H1 (cell line): ENCODE measurements at regions not wholly inside any gene's neighbourhood (a gene's known extent, or its start where the extent isn't known, plus 50 kb on each side); places are given as distances from the start of the nearest gene placed in this dataset.
A peak's percentile ranks its signal among the peaks of the same experiment; 100 is the strongest.

Experiments
- CTCF ChIA-PET: fragments of 300-600 bp; sonication (Branson Sonifier 250); formaldehyde crosslinking; loops from one replicate; lab custom pipeline; 2021; ENCODE audit not compliant: partially characterized antibody; lab: Charles Lee
- POLR2A ChIA-PET: fragments of 300-600 bp; sonication (Branson Sonifier 250); formaldehyde crosslinking; loops from one replicate; lab custom pipeline; 2021; ENCODE audit warnings: inconsistent platforms; ENCODE audit not compliant: partially characterized antibody; lab: Charles Lee
- DNase-seq, 2 experiments: peaks; one replicate each; pipeline versions ENCODE4 v3.0.0 to v3.0.0-alpha.2; 2010 to 2022; ENCODE audit warnings: low spot score in 2 of 2, low read depth in 1 of 2, mixed read lengths in 1 of 2
- FAIRE-seq: peaks from 2 replicates; lab custom pipeline; 2011; peaks lifted over from hg19 to GRCh38; lab: Jason Lieb, UNC
- H2AFZ ChIP-seq: 2 replicates; pipeline ENCODE4 v1.8.1; 2012; ENCODE audit warnings: low read length, inconsistent platforms
- H2AK5ac ChIP-seq: 2 replicates; pipeline ENCODE4 v1.6.1; 2013; ENCODE audit warnings: low read depth, low read length
- H2BK120ac ChIP-seq: replicated peaks from 2 replicates; pipeline ENCODE3; 2013; ENCODE audit warnings: low read depth, low read length, inconsistent platforms
- H2BK12ac ChIP-seq: 2 replicates; pipeline ENCODE4 v1.6.1; 2013; ENCODE audit warnings: low read depth, low read length
- H2BK15ac ChIP-seq: 2 replicates; pipeline ENCODE4 v1.6.1; 2013; ENCODE audit warnings: low read length
- H2BK20ac ChIP-seq: 2 replicates; pipeline ENCODE4 v1.6.1; 2013; ENCODE audit warnings: low read length
- H2BK5ac ChIP-seq: 2 replicates; pipeline ENCODE4 v1.6.1; 2013; ENCODE audit warnings: low read depth, low read length
- H3K14ac ChIP-seq: 2 replicates; pipeline ENCODE4 v1.6.1; 2013; ENCODE audit warnings: inconsistent platforms; ENCODE audit not compliant: insufficient read length
- H3K18ac ChIP-seq: 2 replicates; pipeline ENCODE4 v1.6.1; 2013; ENCODE audit warnings: low read length; ENCODE audit errors: extremely low read depth
- H3K23ac ChIP-seq: 2 replicates; pipeline ENCODE4 v1.6.1; 2013; ENCODE audit warnings: inconsistent platforms; ENCODE audit not compliant: insufficient read length
- H3K23me2 ChIP-seq: 2 replicates; pipeline ENCODE4 v1.6.1; 2013; ENCODE audit warnings: low read depth, low read length
- H3K27ac ChIP-seq: 2 replicates; pipeline ENCODE4 v1.6.1; 2011; ENCODE audit warnings: low read depth, low read length, inconsistent platforms
- H3K27me3 ChIP-seq, 4 experiments: replicated peaks in 1 of 4; 1 replicate in 1 of 4; 2 replicates in 3 of 4; pipeline versions ENCODE4 v1.6.1 to v1.8.1; 2011 to 2013; ENCODE audit warnings: low read length in 3 of 4, mild to moderate bottlenecking in 3 of 4, inconsistent platforms in 2 of 4, mixed read lengths in 2 of 4, moderate library complexity in 1 of 4; ENCODE audit not compliant: control insufficient read depth in 3 of 4, insufficient read depth in 3 of 4; ENCODE audit errors: extremely low read depth in 1 of 4
- H3K36me3 ChIP-seq, 4 experiments: 2 replicates each; pipeline versions ENCODE4 v1.6.1 to v1.8.1; 2011 to 2013; ENCODE audit warnings: mild to moderate bottlenecking in 4 of 4, low read length in 3 of 4, moderate library complexity in 2 of 4, control low read depth in 1 of 4, inconsistent platforms in 1 of 4; ENCODE audit not compliant: insufficient read depth in 4 of 4, control insufficient read depth in 2 of 4
- H3K4ac ChIP-seq: replicated peaks from 2 replicates; pipeline ENCODE3; 2013; ENCODE audit warnings: low read length, low read depth, mixed read lengths, inconsistent platforms; ENCODE audit not compliant: insufficient read length
- H3K4me1 ChIP-seq, 4 experiments: replicated peaks in 1 of 4; 1 replicate in 1 of 4; 2 replicates in 3 of 4; pipeline versions ENCODE4 v1.6.1 to v1.8.1; 2011 to 2013; ENCODE audit warnings: low read length in 3 of 4, inconsistent platforms in 2 of 4, mixed read lengths in 1 of 4; ENCODE audit not compliant: insufficient read depth in 4 of 4, control insufficient read depth in 3 of 4
- H3K4me2 ChIP-seq, 2 experiments: 2 replicates each; pipeline versions ENCODE4 v1.6.1 to v1.8.1; 2011 to 2013; ENCODE audit warnings: low read depth in 2 of 2, low read length in 2 of 2, control low read depth in 1 of 2, inconsistent platforms in 1 of 2, mild to moderate bottlenecking in 1 of 2; ENCODE audit not compliant: insufficient read depth in 1 of 2
- H3K4me3 ChIP-seq, 4 experiments: fragments of 200-600, 300-600 bp in 1 of 4; sonication (generic), shearing (Covaris generic), sonication (Bioruptor Twin) in 1 of 4; 2 replicates each; pipeline versions ENCODE4 v1.5.1 to v1.8.1; 2011 to 2016; ENCODE audit warnings: low read length in 4 of 4, low read depth in 3 of 4, control low read depth in 2 of 4, inconsistent platforms in 2 of 4, mild to moderate bottlenecking in 2 of 4, mixed read lengths in 1 of 4, moderate library complexity in 1 of 4; ENCODE audit not compliant: insufficient read depth in 2 of 4; ENCODE audit errors: extremely low read depth in 1 of 4
- H3K56ac ChIP-seq: replicated peaks from 2 replicates; pipeline ENCODE3; 2013; ENCODE audit warnings: low read depth, mild to moderate bottlenecking, mixed read lengths, low read length, inconsistent platforms; ENCODE audit not compliant: insufficient read length
- H3K79me1 ChIP-seq: 2 replicates; pipeline ENCODE4 v1.6.1; 2013; ENCODE audit warnings: low read depth, low read length, control low read depth
- H3K79me2 ChIP-seq, 2 experiments: 2 replicates each; pipeline versions ENCODE4 v1.6.1 to v1.8.1; 2012 to 2013; ENCODE audit warnings: low read length in 2 of 2, mild to moderate bottlenecking in 2 of 2, inconsistent platforms in 1 of 2; ENCODE audit not compliant: insufficient read depth in 2 of 2, control insufficient read depth in 1 of 2
- H3K9ac ChIP-seq, 4 experiments: replicated peaks in 1 of 4; 1 replicate in 1 of 4; 2 replicates in 3 of 4; pipeline versions ENCODE4 v1.6.1 to v1.8.1; 2011 to 2013; ENCODE audit warnings: low read depth in 3 of 4, low read length in 3 of 4, control low read depth in 2 of 4, mild to moderate bottlenecking in 2 of 4, moderate library complexity in 2 of 4, inconsistent platforms in 1 of 4; ENCODE audit errors: extremely low read depth in 1 of 4
- H3K9me3 ChIP-seq, 2 experiments: 2 replicates each; pipeline versions ENCODE4 v1.6.1 to v1.8.1; 2012 to 2013; ENCODE audit warnings: mild to moderate bottlenecking in 2 of 2, moderate library complexity in 2 of 2, control low read depth in 1 of 2, inconsistent platforms in 1 of 2, low read depth in 1 of 2, low read length in 1 of 2, mixed read lengths in 1 of 2; ENCODE audit not compliant: insufficient read depth in 2 of 2
- H4K20me1 ChIP-seq, 2 experiments: replicated peaks in 1 of 2; 2 replicates each; pipeline versions ENCODE3 to v1.8.1; 2011 to 2013; ENCODE audit warnings: inconsistent platforms in 2 of 2, low read length in 2 of 2, mild to moderate bottlenecking in 1 of 2; ENCODE audit not compliant: insufficient read depth in 2 of 2, control insufficient read depth in 1 of 2
- H4K5ac ChIP-seq: 2 replicates; pipeline ENCODE4 v1.6.1; 2013; ENCODE audit warnings: low read length, low read depth, mixed read lengths, inconsistent platforms; ENCODE audit not compliant: insufficient read length
- H4K8ac ChIP-seq: 2 replicates; pipeline ENCODE4 v1.8.0; 2013; ENCODE audit warnings: mild to moderate bottlenecking, moderate library complexity, low read length, inconsistent platforms; ENCODE audit not compliant: insufficient read depth; ENCODE audit errors: extremely low read depth
- H4K91ac ChIP-seq: replicated peaks from 2 replicates; pipeline ENCODE3; 2013; ENCODE audit warnings: low read length, mixed read lengths, inconsistent platforms; ENCODE audit not compliant: insufficient read length
- BRCA1 ChIP-seq: IDR thresholded peaks from 2 replicates; pipeline ENCODE4 v1.6.1; 2012; ENCODE audit warnings: low read depth, low read length, improper control_type of control experiment
- GABPA ChIP-seq: IDR thresholded peaks from 2 replicates; pipeline ENCODE4 v1.6.1; 2011; ENCODE audit warnings: mild to moderate bottlenecking, low read length, moderate library complexity, borderline replicate concordance; ENCODE audit not compliant: insufficient read depth
- JUND ChIP-seq: IDR thresholded peaks from 2 replicates; pipeline ENCODE4 v1.6.1; 2011; ENCODE audit warnings: mild to moderate bottlenecking, improper control_type of control experiment, low read length
- KDM1A ChIP-seq: fragments of 200-600, 300-600 bp; sonication (generic); IDR thresholded peaks from 2 replicates; pipeline ENCODE4 v1.7.1; 2016; ENCODE audit warnings: mild to moderate bottlenecking, low read length, borderline replicate concordance
- KDM5A ChIP-seq: fragments of 200-600 bp; IDR thresholded peaks from 2 replicates; pipeline ENCODE4 v1.7.1; 2012; ENCODE audit warnings: mild to moderate bottlenecking, low read length, inconsistent platforms, mixed read lengths
- POLR2A ChIP-seq, 2 experiments: IDR thresholded peaks; 1 replicate in 1 of 2; 2 replicates in 1 of 2; pipeline ENCODE4 v1.6.1; 2011; ENCODE audit warnings: low read depth in 2 of 2, low read length in 2 of 2, mild to moderate bottlenecking in 2 of 2; ENCODE audit errors: control extremely low read depth in 1 of 2
- RFX5 ChIP-seq: IDR thresholded peaks from 2 replicates; pipeline ENCODE4 v1.6.1; 2011; ENCODE audit warnings: low read depth, low read length, improper control_type of control experiment, borderline replicate concordance
- SAP30 ChIP-seq: fragments of 300-600 bp; sonication (generic); IDR thresholded peaks from 2 replicates; pipeline ENCODE4 v1.7.1; 2012; ENCODE audit warnings: low read length, moderate library complexity, mild to moderate bottlenecking, inconsistent platforms; ENCODE audit not compliant: insufficient read depth, insufficient replicate concordance
- SP1 ChIP-seq: IDR thresholded peaks from 2 replicates; pipeline ENCODE4 v1.6.1; 2011; ENCODE audit warnings: low read depth, low read length
- SP4 ChIP-seq: IDR thresholded peaks from 2 replicates; pipeline ENCODE4 v1.6.1; 2012; ENCODE audit warnings: low read length, inconsistent platforms
- TAF7 ChIP-seq: optimal IDR thresholded peaks from 2 replicates; pipeline ENCODE3; 2011; ENCODE audit warnings: low read depth, mild to moderate bottlenecking, inconsistent platforms, low read length, moderate library complexity, borderline replicate concordance
- TBP ChIP-seq: IDR thresholded peaks from 2 replicates; pipeline ENCODE4 v1.6.1; 2011; ENCODE audit warnings: low read depth, low read length, improper control_type of control experiment
- WGBS, 2 experiments: shearing (Covaris generic) in 1 of 2; methylation state at CpG; one replicate each; pipeline versions ENCODE4 v1.1.6 to v1.1.7; 2013 to 2015; ENCODE audit warnings: low lambda C conversion rate in 2 of 2, mixed read lengths in 2 of 2, inconsistent platforms in 1 of 2, low coverage in 1 of 2, missing lambda C conversion rate in 1 of 2; ENCODE audit not compliant: insufficient replicate concordance in 2 of 2, insufficient coverage in 1 of 2, insufficient read length in 1 of 2; ENCODE audit errors: extremely low coverage in 1 of 2, missing lambda C conversion rate in 1 of 2; 5-methylcytosine and 5-hydroxymethylcytosine counted together
- TF ChIP-seq, protein P1 (sequence below), 3 experiments: IDR thresholded peaks; 1 replicate in 2 of 3; 2 replicates in 1 of 3; pipeline versions ENCODE4 v1.5.1 to v1.6.1; 2011; ENCODE audit warnings: low read length in 3 of 3, mild to moderate bottlenecking in 3 of 3, inconsistent platforms in 2 of 3, low read depth in 1 of 3, moderate library complexity in 1 of 3; ENCODE audit not compliant: insufficient read depth in 1 of 3; ENCODE audit errors: control extremely low read depth in 1 of 3

- H2AK5ac ChIP-seq = no peak overlapping the region
- TF ChIP-seq KDM1A = no peak
- TF ChIP-seq BRCA1 = no peak
- TF ChIP-seq SP1 = no peak
- no peak for TF ChIP-seq TAF7
- no peak for TF ChIP-seq GABPA
- TF ChIP-seq SAP30 = no peak
- TF ChIP-seq KDM5A = no peak
- TF ChIP-seq, protein P1, sequence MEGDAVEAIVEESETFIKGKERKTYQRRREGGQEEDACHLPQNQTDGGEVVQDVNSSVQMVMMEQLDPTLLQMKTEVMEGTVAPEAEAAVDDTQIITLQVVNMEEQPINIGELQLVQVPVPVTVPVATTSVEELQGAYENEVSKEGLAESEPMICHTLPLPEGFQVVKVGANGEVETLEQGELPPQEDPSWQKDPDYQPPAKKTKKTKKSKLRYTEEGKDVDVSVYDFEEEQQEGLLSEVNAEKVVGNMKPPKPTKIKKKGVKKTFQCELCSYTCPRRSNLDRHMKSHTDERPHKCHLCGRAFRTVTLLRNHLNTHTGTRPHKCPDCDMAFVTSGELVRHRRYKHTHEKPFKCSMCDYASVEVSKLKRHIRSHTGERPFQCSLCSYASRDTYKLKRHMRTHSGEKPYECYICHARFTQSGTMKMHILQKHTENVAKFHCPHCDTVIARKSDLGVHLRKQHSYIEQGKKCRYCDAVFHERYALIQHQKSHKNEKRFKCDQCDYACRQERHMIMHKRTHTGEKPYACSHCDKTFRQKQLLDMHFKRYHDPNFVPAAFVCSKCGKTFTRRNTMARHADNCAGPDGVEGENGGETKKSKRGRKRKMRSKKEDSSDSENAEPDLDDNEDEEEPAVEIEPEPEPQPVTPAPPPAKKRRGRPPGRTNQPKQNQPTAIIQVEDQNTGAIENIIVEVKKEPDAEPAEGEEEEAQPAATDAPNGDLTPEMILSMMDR (IDR thresholded peaks at IDR 0.05; ENCODE audit: control extremely low read depth in 1 of 3, insufficient read depth in 1 of 3, low read depth in 1 of 3, low read length in 3 of 3) = no peak
- no peak for TF ChIP-seq RFX5
- no peak for TF ChIP-seq SP4
- TF ChIP-seq JUND = no peak
- TF ChIP-seq POLR2A (IDR thresholded peaks at IDR 0.05; ENCODE audit: control extremely low read depth in 1 of 2, low read depth in 2 of 2, low read length in 2 of 2) = no peak
- TF ChIP-seq TBP = no peak
- no peaks in the 10 kb centered on the region for H3K79me2 ChIP-seq
- FAIRE-seq (no peak), DNase-seq (no peak)
- 92% methylated on average over 2 of the region's 2 CpGs; no CpG with 5 or more reads in 1 of the 2 experiments for WGBS, 2 experiments
- no peaks in the 10 kb centered on the region for H3K79me1 ChIP-seq
- H4K5ac ChIP-seq = no peak overlapping the region
- H2BK120ac ChIP-seq = no peak overlapping the region
- no peak overlapping the region for H3K27ac ChIP-seq
- H2BK20ac ChIP-seq = no peak overlapping the region
- H3K9me3 ChIP-seq = no peaks in the 10 kb centered on the region
- H4K91ac ChIP-seq = no peak overlapping the region
- no peak overlapping the region for H4K8ac ChIP-seq
- H3K18ac ChIP-seq = no peak overlapping the region
- no peaks in the 10 kb centered on the region for H3K36me3 ChIP-seq
- H3K4me2 ChIP-seq = no peak overlapping the region
- no peak overlapping the region for H2BK12ac ChIP-seq
- no peak overlapping the region for H3K56ac ChIP-seq
- H3K23ac ChIP-seq = no peak overlapping the region
- H3K27me3 ChIP-seq = peaks cover 0 to 1% (median 0%) of the 10 kb centered on the region in 4 experiments; a peak in 1 of 7 replicates
- H3K23me2 ChIP-seq = no peaks in the 10 kb centered on the region
- H3K4me1 ChIP-seq = no peaks in the 10 kb centered on the region
- H2BK5ac ChIP-seq = no peak overlapping the region
- H3K4ac ChIP-seq = no peak overlapping the region
- no peak overlapping the region for H3K9ac ChIP-seq
- H3K4me3 ChIP-seq = no peak overlapping the region
- CTCF ChIA-PET = interaction anchor here (1.1 kb wide), 1 partner anchor 13 kb away, joined by 5 read pairs; no protein-coding TSS in a partner anchor
- no peak overlapping the region for H3K14ac ChIP-seq
- POLR2A ChIA-PET = no interaction called here
- H2AFZ ChIP-seq = peak overlapping the region; percentile 53; the same call in 1 of the 2 replicates
- no peak overlapping the region for H2BK15ac ChIP-seq
- H4K20me1 ChIP-seq = no peaks in the 10 kb centered on the region
Measured at GRCh38 chr13:85541476-85541875, 257.7 kb downstream of the SLITRK6 start.
